ENCODE measurements at regions not wholly inside any gene's neighbourhood (a gene's known extent, or its start where the extent isn't known, plus 50 kb on each side); places are given as distances from the start of the nearest gene placed in this dataset.

DNA sequence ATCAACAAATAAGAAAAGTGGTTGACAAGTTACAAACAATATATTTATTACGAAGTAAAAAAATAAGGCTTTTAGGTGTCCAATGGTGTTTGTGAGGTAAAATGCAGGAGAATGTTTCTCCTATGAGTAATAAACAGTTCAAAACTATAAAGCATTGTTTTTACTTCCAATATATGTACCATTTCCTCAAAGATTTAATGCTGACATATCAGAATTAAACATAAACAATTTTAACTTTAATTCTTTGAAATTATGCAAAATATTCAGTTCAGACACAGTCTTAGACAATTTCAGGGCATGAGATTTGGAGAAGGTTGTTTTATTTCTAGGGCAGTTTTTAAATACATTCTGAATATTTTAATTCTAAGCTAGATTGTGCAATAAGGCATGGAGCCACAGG, 602.5 kb upstream of the DPPA4 start:
- Histone ChIP-seq H3K9ac (ENCODE audit: insufficient read length, low read depth) (no peak overlapping the region), H3K4me1 (ENCODE audit: insufficient read depth, insufficient read length) (no peaks in the 10 kb centered on the region), H3K9me3 (ENCODE audit: insufficient read depth, low read length) (no peaks in the 10 kb centered on the region), H3K4me3 (ENCODE audit: insufficient read length, low read depth) (no peak overlapping the region), H3K27me3 (ENCODE audit: insufficient read depth, insufficient read length) (no peaks in the 10 kb centered on the region), H3K36me3 (ENCODE audit: insufficient read depth, insufficient read length, low read length) (no peaks in the 10 kb centered on the region)
- DNase-seq (ENCODE audit: low read depth, low spot score) = no peak
- no peak for TF ChIP-seq YY1 (IDR thresholded peaks at IDR 0.05; ENCODE audit: insufficient read depth, insufficient read length)

DNA sequence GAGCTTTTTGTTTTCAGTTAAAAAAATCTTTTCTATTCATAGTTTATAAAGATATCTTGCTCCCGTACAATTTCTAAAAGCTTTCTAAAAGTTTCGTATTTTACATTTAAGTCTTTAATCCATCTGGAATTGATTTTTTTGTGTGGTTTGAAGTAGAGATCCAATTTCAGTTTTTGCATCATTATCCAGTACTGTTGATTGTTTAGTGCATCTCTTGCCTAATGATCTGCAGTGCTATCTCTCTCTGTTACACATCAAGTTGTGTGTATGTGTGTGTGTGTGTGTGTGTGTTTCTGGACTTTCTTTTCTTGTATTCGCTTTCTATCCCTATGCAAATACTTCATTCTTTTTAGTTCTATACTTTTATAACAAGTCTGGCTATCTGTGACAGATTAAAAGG, 605.8 kb upstream of the DPPA4 start:
- H3K4me1 ChIP-seq (ENCODE audit: insufficient read depth, insufficient read length) = no peaks in the 10 kb centered on the region
- no peaks in the 10 kb centered on the region for H3K9me3 ChIP-seq (ENCODE audit: insufficient read depth, low read length)
- TF ChIP-seq SUZ12 (IDR thresholded peaks at IDR 0.05; ENCODE audit: extremely low read depth, insufficient read depth, insufficient read length) (no peak), ZNF274 (IDR thresholded peaks at IDR 0.05; ENCODE audit: low read depth, low read length) (no peak), YY1 (IDR thresholded peaks at IDR 0.05; ENCODE audit: insufficient read depth, insufficient read length) (no peak)
- no peaks in the 10 kb centered on the region for H3K27me3 ChIP-seq (ENCODE audit: insufficient read depth, insufficient read length)
- DNase-seq (ENCODE audit: low read depth, low spot score) = no peak
- H3K4me3 ChIP-seq (ENCODE audit: insufficient read length, low read depth) = no peak overlapping the region
- H3K36me3 ChIP-seq (ENCODE audit: insufficient read depth, insufficient read length, low read length) = no peaks in the 10 kb centered on the region
- H3K9ac ChIP-seq (ENCODE audit: insufficient read length, low read depth) = no peak overlapping the region

DNA sequence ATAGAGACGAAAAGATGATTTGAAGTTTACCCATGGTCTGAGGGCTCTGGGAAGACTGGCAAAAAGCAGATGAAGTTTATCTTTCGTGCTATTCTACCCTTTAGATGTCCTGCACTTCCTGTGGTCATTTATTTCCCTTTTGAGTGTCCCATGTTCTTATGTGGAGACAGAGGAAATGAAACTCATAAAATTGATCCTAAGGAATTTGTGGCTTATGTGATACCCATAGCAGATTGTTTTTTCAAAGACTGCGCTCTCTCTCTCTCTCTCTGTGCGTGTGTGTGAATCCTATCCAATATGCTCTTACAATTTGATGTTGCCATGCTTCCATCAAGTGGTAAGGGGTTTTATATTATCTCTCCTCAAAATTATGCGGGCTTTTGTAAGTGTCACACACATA, 607.5 kb upstream of the DPPA4 start:
- TF ChIP-seq SUZ12 (IDR thresholded peaks at IDR 0.05; ENCODE audit: extremely low read depth, insufficient read depth, insufficient read length) (no peak), YY1 (IDR thresholded peaks at IDR 0.05; ENCODE audit: insufficient read depth, insufficient read length) (no peak), ZNF274 (IDR thresholded peaks at IDR 0.05; ENCODE audit: low read depth, low read length) (no peak)
- Histone ChIP-seq H3K9me3 (ENCODE audit: insufficient read depth, low read length) (no peaks in the 10 kb centered on the region), H3K4me3 (ENCODE audit: insufficient read length, low read depth) (no peak overlapping the region), H3K36me3 (ENCODE audit: insufficient read depth, insufficient read length, low read length) (no peaks in the 10 kb centered on the region), H3K27me3 (ENCODE audit: insufficient read depth, insufficient read length) (no peaks in the 10 kb centered on the region), H3K9ac (ENCODE audit: insufficient read length, low read depth) (no peak overlapping the region), H3K4me1 (ENCODE audit: insufficient read depth, insufficient read length) (no peaks in the 10 kb centered on the region)
- DNase-seq (ENCODE audit: low read depth, low spot score) = no peak

DNA sequence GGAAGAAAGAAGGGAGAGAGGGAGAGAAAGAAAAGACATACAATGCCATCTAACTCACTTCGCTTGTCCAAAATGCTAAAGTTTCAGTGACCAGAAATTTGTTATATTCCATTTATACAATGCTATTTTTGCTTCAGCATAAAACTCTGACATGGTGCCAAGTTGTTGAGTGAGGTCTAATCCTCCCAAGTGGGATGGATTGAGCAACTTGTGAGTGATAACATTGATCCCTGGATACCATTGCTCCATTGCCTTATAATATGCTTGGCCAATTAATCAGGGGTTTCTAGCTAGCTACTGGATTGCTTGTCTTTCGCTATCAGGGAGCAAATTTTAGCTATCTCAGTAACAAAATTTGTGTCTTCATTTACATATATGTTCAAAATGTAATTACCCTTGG, 615.6 kb upstream of the DPPA4 start:
- H3K36me3 ChIP-seq (ENCODE audit: insufficient read depth, insufficient read length, low read length) = no peaks in the 10 kb centered on the region
- H3K4me3 ChIP-seq (ENCODE audit: insufficient read length, low read depth) = no peak overlapping the region
- H3K4me1 ChIP-seq (ENCODE audit: insufficient read depth, insufficient read length) = no peaks in the 10 kb centered on the region
- no peak overlapping the region for H3K9ac ChIP-seq (ENCODE audit: insufficient read length, low read depth)
- no peak for DNase-seq (ENCODE audit: low read depth, low spot score)
- TF ChIP-seq ZNF274 (IDR thresholded peaks at IDR 0.05; ENCODE audit: low read depth, low read length) (no peak), SUZ12 (IDR thresholded peaks at IDR 0.05; ENCODE audit: extremely low read depth, insufficient read depth, insufficient read length) (no peak), YY1 (IDR thresholded peaks at IDR 0.05; ENCODE audit: insufficient read depth, insufficient read length) (no peak)
- no peaks in the 10 kb centered on the region for H3K9me3 ChIP-seq (ENCODE audit: insufficient read depth, low read length)
- H3K27me3 ChIP-seq (ENCODE audit: insufficient read depth, insufficient read length) = no peaks in the 10 kb centered on the region

DNA sequence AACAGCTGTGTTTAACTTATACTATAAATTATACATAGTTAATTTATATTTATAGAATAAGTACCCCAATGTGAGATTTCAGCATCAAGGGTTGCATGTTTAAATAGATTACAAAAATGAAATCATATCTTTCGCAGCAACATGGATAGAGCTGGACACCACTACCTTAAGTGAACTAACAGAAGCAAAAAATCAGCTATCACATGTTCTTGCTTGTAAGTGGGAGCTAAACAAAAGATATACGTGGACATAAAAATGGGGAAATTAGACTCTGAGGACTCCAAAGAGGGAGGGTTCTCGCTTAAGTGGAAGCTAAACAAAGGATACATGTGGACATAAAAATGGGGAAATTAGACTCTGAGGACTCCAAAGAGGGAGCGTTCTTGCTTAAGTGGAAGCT, 626.5 kb upstream of the DPPA4 start:
- Histone ChIP-seq H3K27me3 (ENCODE audit: insufficient read depth, insufficient read length) (no peaks in the 10 kb centered on the region), H3K4me1 (ENCODE audit: insufficient read depth, insufficient read length) (no peaks in the 10 kb centered on the region), H3K9ac (ENCODE audit: insufficient read length, low read depth) (no peak overlapping the region), H3K4me3 (ENCODE audit: insufficient read length, low read depth) (no peak overlapping the region), H3K9me3 (ENCODE audit: insufficient read depth, low read length) (no peaks in the 10 kb centered on the region), H3K36me3 (ENCODE audit: insufficient read depth, insufficient read length, low read length) (no peaks in the 10 kb centered on the region)
- TF ChIP-seq YY1 (IDR thresholded peaks at IDR 0.05; ENCODE audit: insufficient read depth, insufficient read length) = no peak
- TF ChIP-seq ZNF274 (IDR thresholded peaks at IDR 0.05; ENCODE audit: low read depth, low read length) = no peak
- TF ChIP-seq SUZ12 (IDR thresholded peaks at IDR 0.05; ENCODE audit: extremely low read depth, insufficient read depth, insufficient read length) = no peak
- DNase-seq (ENCODE audit: low read depth, low spot score) = no peak

DNA sequence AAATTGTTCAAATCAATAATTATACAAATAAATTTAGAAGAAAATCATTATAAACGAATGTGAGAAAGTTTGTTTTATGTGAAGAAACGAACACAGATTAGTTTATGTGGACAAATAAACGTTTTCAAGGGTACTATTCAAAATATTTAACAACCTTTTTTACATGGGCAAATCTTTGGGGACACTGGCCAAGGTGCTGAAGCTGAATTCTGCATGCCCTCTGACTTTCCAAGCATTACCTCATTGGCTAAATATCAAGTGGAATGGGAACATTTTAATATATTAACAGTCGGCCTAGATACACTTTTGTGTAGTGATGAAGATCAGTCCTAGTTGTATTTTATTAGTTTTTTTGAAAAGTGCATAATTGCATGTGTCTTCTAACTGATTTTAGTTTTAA, 636.4 kb upstream of the DPPA4 start:
- DNase-seq (ENCODE audit: low read depth, low spot score) = no peak
- no peak overlapping the region for H3K4me3 ChIP-seq (ENCODE audit: insufficient read length, low read depth)
- no peaks in the 10 kb centered on the region for H3K36me3 ChIP-seq (ENCODE audit: insufficient read depth, insufficient read length, low read length)
- no peak for TF ChIP-seq ZNF274 (IDR thresholded peaks at IDR 0.05; ENCODE audit: low read depth, low read length)
- no peak for TF ChIP-seq SUZ12 (IDR thresholded peaks at IDR 0.05; ENCODE audit: extremely low read depth, insufficient read depth, insufficient read length)
- no peak for TF ChIP-seq YY1 (IDR thresholded peaks at IDR 0.05; ENCODE audit: insufficient read depth, insufficient read length)
- H3K27me3 ChIP-seq (ENCODE audit: insufficient read depth, insufficient read length) = no peaks in the 10 kb centered on the region
- no peaks in the 10 kb centered on the region for H3K4me1 ChIP-seq (ENCODE audit: insufficient read depth, insufficient read length)
- no peaks in the 10 kb centered on the region for H3K9me3 ChIP-seq (ENCODE audit: insufficient read depth, low read length)
- no peak overlapping the region for H3K9ac ChIP-seq (ENCODE audit: insufficient read length, low read depth)

DNA sequence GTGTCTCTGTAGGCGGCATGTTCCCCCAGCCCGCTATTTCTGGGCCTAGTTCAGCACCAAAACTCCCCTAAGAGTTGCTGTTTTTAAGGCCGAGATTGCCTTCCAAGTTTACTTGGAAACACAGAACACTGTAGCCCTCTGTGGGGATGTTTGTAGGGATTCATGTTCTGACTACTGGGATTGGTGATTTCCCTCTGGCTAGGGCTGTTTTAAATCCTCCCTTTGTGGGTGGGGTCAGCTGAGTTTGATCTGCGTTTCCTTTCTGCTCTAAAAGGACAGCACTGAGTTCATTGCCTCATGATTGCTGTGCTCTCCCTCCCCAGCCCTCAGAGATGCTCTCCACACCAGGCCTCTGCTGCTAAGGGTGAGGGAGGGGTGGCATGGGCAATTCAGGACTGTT, 640.6 kb upstream of the DPPA4 start:
- Histone ChIP-seq H3K4me1 (ENCODE audit: insufficient read depth, insufficient read length) (no peaks in the 10 kb centered on the region), H3K9me3 (ENCODE audit: insufficient read depth, low read length) (no peaks in the 10 kb centered on the region), H3K27me3 (ENCODE audit: insufficient read depth, insufficient read length) (no peaks in the 10 kb centered on the region), H3K36me3 (ENCODE audit: insufficient read depth, insufficient read length, low read length) (no peaks in the 10 kb centered on the region), H3K4me3 (ENCODE audit: insufficient read length, low read depth) (no peak overlapping the region), H3K9ac (ENCODE audit: insufficient read length, low read depth) (no peak overlapping the region)
- DNase-seq (ENCODE audit: low read depth, low spot score) = no peak
- no peak for TF ChIP-seq SUZ12 (IDR thresholded peaks at IDR 0.05; ENCODE audit: extremely low read depth, insufficient read depth, insufficient read length)

DNA sequence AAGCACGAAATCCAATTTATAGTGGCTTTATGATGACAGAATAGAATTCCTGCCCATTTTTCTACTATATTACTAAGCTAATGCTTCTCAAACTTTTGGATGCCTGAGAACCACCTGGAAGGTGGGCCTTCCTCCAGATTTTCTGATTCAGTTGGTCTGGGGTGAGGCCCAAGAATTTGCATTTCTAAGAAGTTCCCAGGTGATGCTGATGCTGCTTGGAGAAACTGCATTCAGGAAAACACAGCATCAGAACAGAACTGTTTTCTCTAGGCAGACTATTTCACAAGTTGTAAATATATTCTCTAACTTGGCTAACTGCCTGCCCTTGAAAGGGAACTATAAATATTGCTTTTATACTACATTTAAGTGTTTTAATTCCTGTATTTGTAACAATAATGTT, 644.9 kb upstream of the DPPA4 start:
- no peaks in the 10 kb centered on the region for H3K36me3 ChIP-seq (ENCODE audit: insufficient read depth, insufficient read length, low read length)
- no peaks in the 10 kb centered on the region for H3K27me3 ChIP-seq (ENCODE audit: insufficient read depth, insufficient read length)
- H3K9me3 ChIP-seq (ENCODE audit: insufficient read depth, low read length) = no peaks in the 10 kb centered on the region
- H3K4me3 ChIP-seq (ENCODE audit: insufficient read length, low read depth) = no peak overlapping the region
- H3K4me1 ChIP-seq (ENCODE audit: insufficient read depth, insufficient read length) = no peaks in the 10 kb centered on the region
- TF ChIP-seq YY1 (IDR thresholded peaks at IDR 0.05; ENCODE audit: insufficient read depth, insufficient read length) (no peak), SUZ12 (IDR thresholded peaks at IDR 0.05; ENCODE audit: extremely low read depth, insufficient read depth, insufficient read length) (no peak), ZNF274 (IDR thresholded peaks at IDR 0.05; ENCODE audit: low read depth, low read length) (no peak)
- no peak for DNase-seq (ENCODE audit: low read depth, low spot score)
- H3K9ac ChIP-seq (ENCODE audit: insufficient read length, low read depth) = no peak overlapping the region

All from NT2/D1 (cell line).